Breast epithelium (tissue), 3 donors: ENCODE measurements at regions not wholly inside any gene's neighbourhood (a gene's known extent, or its start where the extent isn't known, plus 50 kb on each side); places are given as distances from the start of the nearest gene placed in this dataset.

Experiments used
- POLR2A ChIP-seq: fragments of 450-650 bp; IDR thresholded peaks from one replicate; pipeline ENCODE4 v1.6.1; 2016; ENCODE audit warnings: antibody characterized with exemption, mild to moderate bottlenecking, moderate library complexity
- POLR2AphosphoS5 ChIP-seq, 3 donors: sonication (generic); formaldehyde crosslinking; IDR thresholded peaks; one replicate each; pipeline ENCODE4 v1.6.1; 2017; ENCODE audit warnings: antibody characterized with exemption in 3 of 3
- TF ChIP-seq, protein P1 (sequence below), 3 donors: fragments of 450-650 bp; IDR thresholded peaks; one replicate each; pipeline ENCODE4 v1.5.1; 2016 to 2017; ENCODE audit warnings: antibody characterized with exemption in 3 of 3, mild to moderate bottlenecking in 3 of 3, moderate library complexity in 3 of 3

DNA sequence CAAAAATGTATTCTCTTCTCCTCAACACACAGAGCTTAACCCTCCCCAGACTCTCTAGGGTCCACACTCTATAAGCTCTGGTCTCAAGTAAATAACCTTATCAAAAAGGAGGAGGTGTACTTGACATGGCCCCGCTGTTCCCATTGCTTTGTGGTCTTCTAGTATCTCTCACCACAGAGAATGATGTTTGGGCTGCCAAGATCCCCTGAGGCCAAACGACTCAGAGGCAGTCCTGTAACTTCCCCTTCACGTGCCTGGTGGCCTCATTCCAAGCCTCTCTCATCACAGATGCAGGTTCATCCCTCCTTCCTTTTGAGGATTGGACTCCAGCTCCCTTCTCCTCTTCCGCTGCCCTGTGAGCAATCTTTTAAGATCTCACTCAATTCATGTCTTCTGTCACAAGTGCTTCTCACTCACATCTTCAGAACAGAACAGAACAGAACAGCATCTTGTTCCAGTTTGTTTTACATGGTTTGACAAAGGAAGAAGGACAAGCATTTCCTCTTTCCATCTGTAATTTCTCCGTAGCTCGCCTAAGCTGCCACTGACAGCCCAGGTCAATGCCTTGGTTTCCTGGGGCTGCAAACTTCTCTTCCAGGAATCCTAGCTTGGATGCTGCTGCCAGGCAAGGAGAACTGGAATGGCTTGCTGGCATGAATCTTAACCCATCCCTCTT is 541.5 kb downstream of the CD83 start:
- TF ChIP-seq, protein P1, sequence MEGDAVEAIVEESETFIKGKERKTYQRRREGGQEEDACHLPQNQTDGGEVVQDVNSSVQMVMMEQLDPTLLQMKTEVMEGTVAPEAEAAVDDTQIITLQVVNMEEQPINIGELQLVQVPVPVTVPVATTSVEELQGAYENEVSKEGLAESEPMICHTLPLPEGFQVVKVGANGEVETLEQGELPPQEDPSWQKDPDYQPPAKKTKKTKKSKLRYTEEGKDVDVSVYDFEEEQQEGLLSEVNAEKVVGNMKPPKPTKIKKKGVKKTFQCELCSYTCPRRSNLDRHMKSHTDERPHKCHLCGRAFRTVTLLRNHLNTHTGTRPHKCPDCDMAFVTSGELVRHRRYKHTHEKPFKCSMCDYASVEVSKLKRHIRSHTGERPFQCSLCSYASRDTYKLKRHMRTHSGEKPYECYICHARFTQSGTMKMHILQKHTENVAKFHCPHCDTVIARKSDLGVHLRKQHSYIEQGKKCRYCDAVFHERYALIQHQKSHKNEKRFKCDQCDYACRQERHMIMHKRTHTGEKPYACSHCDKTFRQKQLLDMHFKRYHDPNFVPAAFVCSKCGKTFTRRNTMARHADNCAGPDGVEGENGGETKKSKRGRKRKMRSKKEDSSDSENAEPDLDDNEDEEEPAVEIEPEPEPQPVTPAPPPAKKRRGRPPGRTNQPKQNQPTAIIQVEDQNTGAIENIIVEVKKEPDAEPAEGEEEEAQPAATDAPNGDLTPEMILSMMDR (IDR thresholded peaks at IDR 0.05) = no peak
- no peak for TF ChIP-seq POLR2A
- TF ChIP-seq POLR2AphosphoS5 (IDR thresholded peaks at IDR 0.05) = no peak
